DND-41 (cell line): ENCODE measurements at regions not wholly inside any gene's neighbourhood (a gene's known extent, or its start where the extent isn't known, plus 50 kb on each side); places are given as distances from the start of the nearest gene placed in this dataset.

Experiments
- CTCF ChIP-seq: IDR thresholded peaks from 2 replicates; pipeline ENCODE4 v1.5.1; 2012; ENCODE audit warnings: borderline replicate concordance, low read length, moderate library complexity, mild to moderate bottlenecking; ENCODE audit not compliant: poor library complexity, severe bottlenecking; ENCODE audit errors: extremely low read depth
- EZH2 ChIP-seq: IDR thresholded peaks from 3 replicates; pipeline ENCODE4 v1.6.1; 2012; ENCODE audit warnings: borderline replicate concordance, low read depth, mild to moderate bottlenecking, moderate library complexity, low read length, inconsistent platforms; ENCODE audit not compliant: severe bottlenecking

- TF ChIP-seq CTCF (no peak), EZH2 (no peak)
These were observed 99.0 kb upstream of the TNFAIP3 start for GRCh38 chr6:137767911-137768690.
